Adrenal gland (tissue), 9 donors: ENCODE measurements at regions not wholly inside any gene's neighbourhood (a gene's known extent, or its start where the extent isn't known, plus 50 kb on each side); places are given as distances from the start of the nearest gene placed in this dataset.

Experiments
- DNase-seq, 7 donors: peaks; one replicate each; pipeline ENCODE4 v3.0.0-alpha.2; 2019 to 2020
- H3K27ac ChIP-seq, 5 donors: fragments of 200-600 bp; sonication (generic) in 4 of 5; 1 replicate in 3 of 5; 2 replicates in 2 of 5; pipeline versions ENCODE4 v1.5.1 to v1.8.0; 2016 to 2020; ENCODE audit warnings: mild to moderate bottlenecking in 1 of 5
- H3K27me3 ChIP-seq: fragments of 200-600 bp; 2 replicates; pipeline ENCODE4 v1.8.0; 2021
- H3K36me3 ChIP-seq, 2 donors: fragments of 200-600 bp; replicated peaks in 1 of 2; 1 replicate in 1 of 2; 2 replicates in 1 of 2; pipeline versions ENCODE4 v1.5.1 to v1.8.0; 2018 to 2022
- H3K4me1 ChIP-seq, 2 donors: fragments of 200-600 bp; replicated peaks in 1 of 2; 1 replicate in 1 of 2; 2 replicates in 1 of 2; pipeline versions ENCODE4 v1.5.1 to v1.8.0; 2018 to 2021
- H3K4me3 ChIP-seq, 4 donors: fragments of 200-600 bp; sonication (generic) in 3 of 4; one replicate each; pipeline ENCODE4 v1.5.1; 2016 to 2018
- H3K9me3 ChIP-seq, 3 donors: fragments of 200-600 bp; sonication (generic) in 1 of 3; replicated peaks in 1 of 3; 1 replicate in 2 of 3; 2 replicates in 1 of 3; pipeline versions ENCODE4 v1.5.1 to v1.8.0; 2016 to 2021
- POLR2A ChIP-seq, 2 donors: fragments of 450-650 bp; IDR thresholded peaks; one replicate each; pipeline ENCODE4 v1.6.1; 2017; ENCODE audit warnings: antibody characterized with exemption in 2 of 2, mild to moderate bottlenecking in 2 of 2, moderate library complexity in 1 of 2
- WGBS, 4 donors: extraction: QIAGEN DNeasy Blood & Tissue Kit in 2 of 4; methylation state at CpG; one replicate each; pipeline versions ENCODE4 v1.1.5 to v1.1.7; 2013 to 2017; 5-methylcytosine and 5-hydroxymethylcytosine counted together
- intact Hi-C, 2 donors: fragments of 100-400 bp; cut with DNase I; formaldehyde crosslinking; loops; one replicate each; pipeline versions ENCODE4 v1.14.1 to v1.15.0; 2022 to 2023
- TF ChIP-seq, protein P1 (sequence below), 6 experiments: fragments of 450-650 bp in 4 of 6; fragments of 200-600 bp in 2 of 6; sonication (generic) in 1 of 6; IDR thresholded peaks; 1 replicate in 5 of 6; 2 replicates in 1 of 6; pipeline versions ENCODE4 v1.5.1 to v1.8.0; 2016 to 2021; ENCODE audit warnings: antibody characterized with exemption in 6 of 6, mild to moderate bottlenecking in 2 of 6, moderate library complexity in 1 of 6
- donor health status: healthy with polysubstance abuse.
- donor health status: Bipolar disorder and iron deficiency.
- donor health status: DM: yes; HTN: yes; CAD: no.
- donor health status: DM: no; HTN: no; CAD: no.
- donor health status: DM: no; HTN: no; CAD: no.

DNA sequence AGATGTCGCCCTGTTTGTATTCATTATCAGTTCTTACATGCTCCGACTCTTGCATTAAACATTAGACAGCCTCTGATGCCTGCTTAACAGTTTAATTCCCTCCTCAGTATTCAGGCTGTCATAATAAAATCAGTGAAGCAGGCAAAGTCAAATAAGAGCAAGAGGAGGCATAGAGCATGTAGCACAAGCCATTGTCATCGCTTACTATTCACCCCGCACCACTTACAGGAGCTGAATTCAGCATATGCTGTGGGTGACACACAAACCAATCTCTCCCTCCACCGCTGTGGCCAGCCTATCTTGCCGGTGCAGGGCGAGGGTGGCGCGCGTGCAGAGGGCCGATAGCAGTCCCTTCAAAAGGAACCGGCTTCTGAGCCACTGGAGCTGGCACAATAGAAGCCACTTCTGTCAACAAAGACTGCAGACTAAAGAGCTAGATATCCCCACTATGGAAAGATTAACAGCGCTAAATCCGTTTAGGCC, 433.2 kb upstream of the MGMT start:
- TF ChIP-seq, protein P1, sequence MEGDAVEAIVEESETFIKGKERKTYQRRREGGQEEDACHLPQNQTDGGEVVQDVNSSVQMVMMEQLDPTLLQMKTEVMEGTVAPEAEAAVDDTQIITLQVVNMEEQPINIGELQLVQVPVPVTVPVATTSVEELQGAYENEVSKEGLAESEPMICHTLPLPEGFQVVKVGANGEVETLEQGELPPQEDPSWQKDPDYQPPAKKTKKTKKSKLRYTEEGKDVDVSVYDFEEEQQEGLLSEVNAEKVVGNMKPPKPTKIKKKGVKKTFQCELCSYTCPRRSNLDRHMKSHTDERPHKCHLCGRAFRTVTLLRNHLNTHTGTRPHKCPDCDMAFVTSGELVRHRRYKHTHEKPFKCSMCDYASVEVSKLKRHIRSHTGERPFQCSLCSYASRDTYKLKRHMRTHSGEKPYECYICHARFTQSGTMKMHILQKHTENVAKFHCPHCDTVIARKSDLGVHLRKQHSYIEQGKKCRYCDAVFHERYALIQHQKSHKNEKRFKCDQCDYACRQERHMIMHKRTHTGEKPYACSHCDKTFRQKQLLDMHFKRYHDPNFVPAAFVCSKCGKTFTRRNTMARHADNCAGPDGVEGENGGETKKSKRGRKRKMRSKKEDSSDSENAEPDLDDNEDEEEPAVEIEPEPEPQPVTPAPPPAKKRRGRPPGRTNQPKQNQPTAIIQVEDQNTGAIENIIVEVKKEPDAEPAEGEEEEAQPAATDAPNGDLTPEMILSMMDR (IDR thresholded peaks at IDR 0.05): no peak
- TF ChIP-seq POLR2A (IDR thresholded peaks at IDR 0.05): no peak
- intact Hi-C loops: loop anchor here in 1 of 2 donors (5.0 kb wide), 1 partner anchor 938 kb away; no protein-coding TSS in a partner anchor
- Histone ChIP-seq H3K27me3 (peaks cover 28% of the 10 kb centered on the region), H3K36me3 (no peaks in the 10 kb centered on the region), H3K27ac (no peak overlapping the region), H3K4me3 (no peak overlapping the region), H3K9me3 (no peaks in the 10 kb centered on the region), H3K4me1 (no peaks in the 10 kb centered on the region)
- no peak for DNase-seq
- 70 to 76% (median 73%) methylated on average over 14 of the region's 14 CpGs for WGBS, 4 donors

DNA sequence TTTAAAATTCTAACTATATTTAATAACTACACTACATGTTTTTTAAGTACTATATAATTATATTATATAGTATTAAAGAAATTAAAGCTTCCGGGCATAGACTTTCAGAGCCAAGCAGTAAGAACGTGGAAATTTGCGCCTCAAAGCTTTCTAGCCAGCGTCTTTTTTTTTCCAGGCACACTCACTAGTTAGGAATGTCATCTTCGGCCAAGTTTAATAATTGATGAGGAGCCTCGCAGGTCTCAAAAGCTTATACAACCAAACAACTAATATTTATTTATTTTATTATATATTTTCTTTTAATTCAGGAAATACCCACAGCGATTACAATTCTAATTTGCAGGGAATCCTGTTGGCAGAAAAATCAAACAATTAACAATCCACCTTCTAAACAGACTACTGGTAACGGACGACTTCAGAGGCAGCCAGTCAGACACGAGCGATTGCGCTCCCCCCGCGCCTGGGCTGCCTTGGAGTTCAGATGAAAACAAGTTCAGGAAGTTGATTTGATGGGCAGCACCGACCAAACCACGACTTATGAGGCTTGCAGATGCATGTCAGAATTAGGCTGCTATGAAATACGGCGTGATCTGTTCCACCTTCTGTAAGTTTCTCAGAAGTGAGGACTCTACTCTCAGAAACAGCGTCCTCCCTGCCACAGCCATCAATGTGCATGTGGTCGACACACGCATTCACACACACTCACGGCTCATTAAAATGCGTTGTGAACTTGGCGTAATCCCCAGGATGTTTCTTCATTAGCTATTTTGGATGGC, 431.8 kb upstream of the MGMT start:
- no peaks in the 10 kb centered on the region for H3K9me3 ChIP-seq
- H3K27me3 ChIP-seq: peaks cover 19% of the 10 kb centered on the region
- H3K27ac ChIP-seq: no peak overlapping the region
- no peak for TF ChIP-seq POLR2A (IDR thresholded peaks at IDR 0.05)
- TF ChIP-seq, protein P1 (IDR thresholded peaks at IDR 0.05): no peak
- no peaks in the 10 kb centered on the region for H3K36me3 ChIP-seq
- H3K4me1 ChIP-seq: no peaks in the 10 kb centered on the region
- no peak for DNase-seq
- H3K4me3 ChIP-seq: no peak overlapping the region
- intact Hi-C loops: no loop called here
- 56 to 61% (median 58%) methylated on average over 24 of the region's 24 CpGs for WGBS, 4 donors

DNA sequence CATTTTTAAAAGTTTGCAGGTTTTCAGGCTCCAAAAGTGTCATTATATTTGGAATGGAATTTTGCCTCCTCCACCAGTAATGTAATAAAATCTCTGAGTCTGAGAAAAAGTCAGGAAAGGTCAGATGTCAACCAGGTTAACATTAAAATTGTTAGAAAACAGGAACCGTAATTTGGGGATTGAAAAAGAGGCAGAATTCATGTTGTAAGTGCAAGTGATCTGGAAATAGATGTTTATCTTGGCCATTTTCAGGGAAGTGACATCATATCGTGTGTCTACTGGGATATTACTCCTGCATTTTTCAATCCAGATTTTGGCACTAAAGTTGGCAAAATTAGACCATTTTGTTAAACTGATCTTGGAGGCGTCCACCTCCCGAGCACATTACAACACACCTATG, 428.5 kb upstream of the MGMT start:
- Histone ChIP-seq H3K4me1 (no peaks in the 10 kb centered on the region), H3K27me3 (peaks cover 6% of the 10 kb centered on the region), H3K36me3 (no peaks in the 10 kb centered on the region), H3K9me3 (no peaks in the 10 kb centered on the region), H3K4me3 (no peak overlapping the region), H3K27ac (no peak overlapping the region)
- no peak for DNase-seq
- 47 to 60% (median 55%) methylated on average over 4 of the region's 4 CpGs; no CpG with 5 or more reads in 1 of the 4 donors for WGBS, 4 donors
- intact Hi-C loops: no loop called here
- no peak for TF ChIP-seq POLR2A (IDR thresholded peaks at IDR 0.05)
- TF ChIP-seq, protein P1 (IDR thresholded peaks at IDR 0.05): no peak

DNA sequence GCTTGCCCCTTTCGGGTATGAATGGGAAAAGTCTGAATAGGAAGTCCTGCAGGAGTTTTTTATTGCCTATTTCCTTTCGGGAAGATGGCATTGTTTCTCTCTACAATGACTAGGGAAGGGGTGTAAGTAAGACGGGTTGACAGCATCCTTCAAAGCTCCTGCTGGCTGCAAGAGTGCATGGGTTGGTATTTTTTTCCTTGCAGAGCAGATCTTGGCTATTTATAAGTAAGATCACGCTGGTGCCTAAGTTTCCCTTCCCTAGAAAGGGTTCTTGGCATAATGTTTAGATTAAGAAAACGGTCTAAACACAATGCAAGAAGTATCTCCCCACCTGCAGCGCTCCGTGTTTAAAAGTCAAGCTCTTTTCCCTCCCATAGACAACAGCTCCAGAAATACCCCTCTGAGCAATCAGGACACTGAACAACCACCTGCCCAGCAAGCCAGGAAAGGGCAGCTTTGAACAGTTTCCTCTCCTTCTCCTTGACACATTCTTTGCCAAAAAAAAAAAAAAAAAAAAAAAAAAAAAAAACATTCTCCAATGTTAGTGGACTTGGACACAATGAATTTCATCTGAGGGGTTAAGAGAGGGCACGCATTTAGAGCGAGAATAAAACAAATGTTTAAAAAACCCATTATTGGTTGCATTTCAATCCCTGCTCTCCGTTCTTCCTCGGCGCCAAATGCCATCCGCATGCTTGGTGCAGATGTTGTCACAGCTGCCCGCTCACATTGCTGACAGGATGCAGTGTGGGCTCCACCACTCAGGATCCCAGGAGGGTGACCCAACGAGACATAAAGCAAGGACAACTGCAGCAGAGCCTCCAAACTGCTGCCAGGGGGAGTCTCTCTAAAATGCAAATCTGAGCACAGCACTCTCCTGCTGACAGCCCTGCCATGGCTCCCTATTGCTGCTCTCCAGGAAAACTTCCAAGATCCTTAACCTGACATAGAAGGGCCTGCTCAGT, 427.4 kb upstream of the MGMT start:
- intact Hi-C loops: no loop called here
- 51 to 67% (median 65%) methylated on average over 15 of the region's 15 CpGs for WGBS, 4 donors
- no peaks in the 10 kb centered on the region for H3K9me3 ChIP-seq
- H3K4me1 ChIP-seq: no peaks in the 10 kb centered on the region
- no peak overlapping the region for H3K27ac ChIP-seq
- no peak for DNase-seq
- no peaks in the 10 kb centered on the region for H3K36me3 ChIP-seq
- H3K27me3 ChIP-seq: peaks cover 7% of the 10 kb centered on the region
- H3K4me3 ChIP-seq: no peak overlapping the region
- TF ChIP-seq POLR2A (IDR thresholded peaks at IDR 0.05): no peak
- TF ChIP-seq, protein P1 (IDR thresholded peaks at IDR 0.05): no peak
